ENCODE measurements at regions not wholly inside any gene's neighbourhood (a gene's known extent, or its start where the extent isn't known, plus 50 kb on each side); places are given as distances from the start of the nearest gene placed in this dataset.

DNA sequence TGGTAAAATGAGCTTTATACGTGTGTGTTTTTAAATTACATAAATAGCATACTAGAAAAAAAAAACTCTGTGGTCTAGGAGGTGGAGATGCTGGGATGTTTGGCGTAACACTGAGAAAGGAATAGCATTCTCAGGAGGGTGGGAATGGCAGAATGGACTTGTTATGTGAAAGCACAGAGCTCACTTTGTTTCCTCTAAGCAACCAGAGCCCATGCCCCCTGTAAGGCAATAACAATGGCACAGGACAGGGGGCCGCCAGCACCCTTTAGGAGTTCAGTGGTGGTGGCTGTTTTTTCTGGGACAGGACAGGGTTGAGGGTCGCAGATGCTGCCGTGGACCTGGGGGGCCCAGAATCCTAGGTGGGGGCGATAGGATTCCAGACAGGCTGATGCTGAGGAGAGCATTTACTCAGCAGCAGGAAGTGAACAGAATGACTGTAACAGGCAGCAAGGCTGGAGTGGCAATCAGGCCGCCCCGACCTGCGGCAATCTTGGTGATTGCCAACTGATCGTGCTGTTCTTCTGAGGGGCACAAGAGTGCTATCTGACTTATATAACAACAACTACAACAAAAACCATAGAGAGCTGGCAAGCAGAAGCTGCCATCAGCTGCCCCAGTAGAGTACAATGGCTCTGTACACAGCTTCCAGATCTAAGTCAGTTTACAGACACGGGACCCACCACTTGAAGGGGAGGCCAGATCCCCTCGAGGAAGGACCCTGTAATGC lies 160.4 kb downstream of the UACA start:
- Histone ChIP-seq H3K9me3 (ENCODE audit: control insufficient read depth, low read length) (no peaks in the 10 kb centered on the region), H3K79me2 (no peaks in the 10 kb centered on the region), H3K4me1 (no peaks in the 10 kb centered on the region), H3K27ac (no peak overlapping the region), H2AFZ (no peak overlapping the region), H3K36me3 (ENCODE audit: control insufficient read depth, insufficient read depth, low read length) (no peaks in the 10 kb centered on the region), H3K9ac (no peak overlapping the region), H3K4me2 (ENCODE audit: low read length) (no peak overlapping the region), H3K27me3 (ENCODE audit: control insufficient read depth, insufficient read depth, low read length) (no peaks in the 10 kb centered on the region), H3K4me3 (ENCODE audit: low read depth, low read length) (no peak overlapping the region)
- TF ChIP-seq, protein P1, sequence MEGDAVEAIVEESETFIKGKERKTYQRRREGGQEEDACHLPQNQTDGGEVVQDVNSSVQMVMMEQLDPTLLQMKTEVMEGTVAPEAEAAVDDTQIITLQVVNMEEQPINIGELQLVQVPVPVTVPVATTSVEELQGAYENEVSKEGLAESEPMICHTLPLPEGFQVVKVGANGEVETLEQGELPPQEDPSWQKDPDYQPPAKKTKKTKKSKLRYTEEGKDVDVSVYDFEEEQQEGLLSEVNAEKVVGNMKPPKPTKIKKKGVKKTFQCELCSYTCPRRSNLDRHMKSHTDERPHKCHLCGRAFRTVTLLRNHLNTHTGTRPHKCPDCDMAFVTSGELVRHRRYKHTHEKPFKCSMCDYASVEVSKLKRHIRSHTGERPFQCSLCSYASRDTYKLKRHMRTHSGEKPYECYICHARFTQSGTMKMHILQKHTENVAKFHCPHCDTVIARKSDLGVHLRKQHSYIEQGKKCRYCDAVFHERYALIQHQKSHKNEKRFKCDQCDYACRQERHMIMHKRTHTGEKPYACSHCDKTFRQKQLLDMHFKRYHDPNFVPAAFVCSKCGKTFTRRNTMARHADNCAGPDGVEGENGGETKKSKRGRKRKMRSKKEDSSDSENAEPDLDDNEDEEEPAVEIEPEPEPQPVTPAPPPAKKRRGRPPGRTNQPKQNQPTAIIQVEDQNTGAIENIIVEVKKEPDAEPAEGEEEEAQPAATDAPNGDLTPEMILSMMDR (IDR thresholded peaks at IDR 0.05), result no peak

DNA sequence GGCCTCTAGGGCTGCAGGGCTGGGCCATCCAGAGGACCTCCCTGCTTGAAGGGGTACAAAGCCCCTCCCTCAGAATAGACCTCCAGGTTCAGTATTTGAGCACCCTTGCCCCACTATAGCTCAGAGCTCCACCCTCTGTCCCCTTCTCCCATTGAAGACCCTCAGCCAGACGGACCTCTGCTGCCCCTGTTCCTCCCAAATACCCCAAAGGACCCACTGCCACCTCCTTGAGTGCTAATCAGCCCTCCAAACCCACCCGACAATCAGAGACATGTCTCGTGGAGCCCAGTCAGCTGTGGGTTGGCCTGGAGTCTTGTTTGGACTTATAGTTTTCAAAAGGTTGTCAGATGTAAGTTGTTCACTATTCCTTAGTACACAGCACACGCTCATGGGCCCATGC lies 161.1 kb downstream of the UACA start:
- H2AFZ ChIP-seq, result no peak overlapping the region
- no peaks in the 10 kb centered on the region for H3K9me3 ChIP-seq (ENCODE audit: control insufficient read depth, low read length)
- no peak overlapping the region for H3K4me2 ChIP-seq (ENCODE audit: low read length)
- TF ChIP-seq, protein P1 (IDR thresholded peaks at IDR 0.05), result no peak
- no peak overlapping the region for H3K27ac ChIP-seq
- H3K27me3 ChIP-seq (ENCODE audit: control insufficient read depth, insufficient read depth, low read length), result no peaks in the 10 kb centered on the region
- H3K36me3 ChIP-seq (ENCODE audit: control insufficient read depth, insufficient read depth, low read length), result no peaks in the 10 kb centered on the region
- H3K4me3 ChIP-seq (ENCODE audit: low read depth, low read length), result no peak overlapping the region
- no peaks in the 10 kb centered on the region for H3K4me1 ChIP-seq
- H3K9ac ChIP-seq, result no peak overlapping the region
- H3K79me2 ChIP-seq, result no peaks in the 10 kb centered on the region

DNA sequence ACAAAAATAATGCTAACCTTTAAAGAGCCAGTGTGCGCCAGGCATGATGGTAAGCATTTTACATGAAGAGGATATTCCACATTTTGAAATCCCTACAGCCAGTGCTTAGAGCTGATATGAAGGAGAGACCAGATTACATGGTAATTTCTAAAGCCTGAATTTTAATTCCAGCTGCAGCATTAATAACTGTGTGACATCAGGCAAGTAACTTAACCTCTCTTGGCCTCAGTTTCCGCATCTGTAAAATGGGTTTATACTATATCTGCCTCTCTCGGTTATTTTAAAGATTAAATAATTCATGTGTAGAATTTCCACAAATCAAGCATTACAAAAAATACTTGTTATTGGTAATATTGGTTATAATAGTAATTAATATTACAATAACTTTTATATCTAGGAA lies 165.4 kb downstream of the UACA start:
- no peaks in the 10 kb centered on the region for H3K27me3 ChIP-seq (ENCODE audit: control insufficient read depth, insufficient read depth, low read length)
- H3K9me3 ChIP-seq (ENCODE audit: control insufficient read depth, low read length), result no peaks in the 10 kb centered on the region
- H3K4me1 ChIP-seq, result no peaks in the 10 kb centered on the region
- H3K4me2 ChIP-seq (ENCODE audit: low read length), result no peak overlapping the region
- H3K27ac ChIP-seq, result no peak overlapping the region
- H3K4me3 ChIP-seq (ENCODE audit: low read depth, low read length), result no peak overlapping the region
- H3K79me2 ChIP-seq, result no peaks in the 10 kb centered on the region
- H3K9ac ChIP-seq, result no peak overlapping the region
- H2AFZ ChIP-seq, result no peak overlapping the region
- H3K36me3 ChIP-seq (ENCODE audit: control insufficient read depth, insufficient read depth, low read length), result no peaks in the 10 kb centered on the region
- TF ChIP-seq, protein P1 (IDR thresholded peaks at IDR 0.05), result no peak

DNA sequence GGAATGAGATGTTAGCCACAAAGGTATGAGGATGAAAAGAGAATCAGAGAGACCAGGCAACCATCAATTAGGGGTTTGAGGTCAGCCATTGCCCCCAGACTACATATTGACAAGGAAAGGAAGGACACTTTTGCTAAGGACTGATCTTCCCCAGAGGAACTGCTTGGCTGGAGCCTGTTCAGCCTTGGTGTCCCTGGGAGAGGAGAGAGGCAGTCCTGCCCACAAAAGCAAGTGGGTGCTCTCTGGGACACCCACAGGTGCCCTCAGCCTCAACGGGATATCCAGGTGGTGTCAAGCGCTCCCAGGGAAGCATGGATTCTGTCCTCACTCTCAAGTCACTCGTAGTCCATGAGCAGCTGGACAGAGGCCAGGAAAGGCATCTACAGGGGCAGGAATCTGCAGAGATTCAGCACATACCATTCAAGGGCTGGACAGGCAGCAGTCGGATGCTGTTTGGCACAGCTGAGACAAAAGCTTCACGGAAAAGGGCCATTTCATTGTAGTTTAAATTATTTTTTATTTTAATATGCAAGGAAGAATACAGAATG lies 166.2 kb downstream of the UACA start:
- Histone ChIP-seq H3K27me3 (ENCODE audit: control insufficient read depth, insufficient read depth, low read length) (no peaks in the 10 kb centered on the region), H3K36me3 (ENCODE audit: control insufficient read depth, insufficient read depth, low read length) (no peaks in the 10 kb centered on the region), H3K4me2 (ENCODE audit: low read length) (no peak overlapping the region), H3K4me1 (no peaks in the 10 kb centered on the region), H3K27ac (no peak overlapping the region), H3K9ac (no peak overlapping the region), H3K4me3 (ENCODE audit: low read depth, low read length) (no peak overlapping the region), H2AFZ (no peak overlapping the region), H3K9me3 (ENCODE audit: control insufficient read depth, low read length) (no peaks in the 10 kb centered on the region), H3K79me2 (no peaks in the 10 kb centered on the region)
- TF ChIP-seq, protein P1 (IDR thresholded peaks at IDR 0.05), result no peak

Data from parathyroid adenoma (tissue), 2 donors.